ENCODE measurements at regions not wholly inside any gene's neighbourhood (a gene's known extent, or its start where the extent isn't known, plus 50 kb on each side); places are given as distances from the start of the nearest gene placed in this dataset.

- H3K27ac ChIP-seq: peak overlapping the region; percentile 34
- TF ChIP-seq CTCF (conservative IDR thresholded peaks at IDR 0.05): no peak
These were observed 534.0 kb downstream of the FUT8 start for GRCh38 chr14:65946494-65946893.

GRCh38 chr14:65948302-65948701 lies 535.8 kb downstream of the FUT8 start:
- H3K27ac ChIP-seq: no peak overlapping the region
- TF ChIP-seq CTCF (conservative IDR thresholded peaks at IDR 0.05): no peak

- no peak for TF ChIP-seq CTCF (conservative IDR thresholded peaks at IDR 0.05)
These were observed 536.3 kb upstream of the CCDC196 start for GRCh38 chr14:65949711-65950516.

GRCh38 chr14:65954942-65955341 lies 531.2 kb upstream of the CCDC196 start:
- H3K27ac ChIP-seq: no peak overlapping the region
- no peak for TF ChIP-seq CTCF (conservative IDR thresholded peaks at IDR 0.05)

More at GRCh38 chr14:65949711-65950516, 536.3 kb upstream of the CCDC196 start:
- no peak overlapping the region for H3K27ac ChIP-seq

GRCh38 chr14:65957631-65958205 lies 528.5 kb upstream of the CCDC196 start:
- no peak overlapping the region for H3K27ac ChIP-seq
- no peak for TF ChIP-seq CTCF (conservative IDR thresholded peaks at IDR 0.05)

- peak; percentile 71 for TF ChIP-seq CTCF (conservative IDR thresholded peaks at IDR 0.05)
- H3K27ac ChIP-seq: no peak overlapping the region
These were observed 527.3 kb upstream of the CCDC196 start for GRCh38 chr14:65958664-65959562.

- no peak overlapping the region for H3K27ac ChIP-seq
- TF ChIP-seq CTCF (conservative IDR thresholded peaks at IDR 0.05): peak; percentile 40
These were observed 526.6 kb upstream of the CCDC196 start for GRCh38 chr14:65959563-65960024.
